CD4-positive, alpha-beta memory T cell (primary cell): ENCODE measurements at regions not wholly inside any gene's neighbourhood (a gene's known extent, or its start where the extent isn't known, plus 50 kb on each side); places are given as distances from the start of the nearest gene placed in this dataset.

Source experiments
- CTCF ChIA-PET: fragments of 350-600 bp; sonication (Branson Sonifier 250); formaldehyde crosslinking; loops from one replicate; lab custom pipeline; 2021; ENCODE audit warnings: inconsistent platforms; ENCODE audit not compliant: partially characterized antibody; lab: Charles Lee
- POLR2A ChIA-PET: fragments of 350-600 bp; sonication (Branson Sonifier 250); formaldehyde crosslinking; loops from one replicate; lab custom pipeline; 2021; ENCODE audit not compliant: partially characterized antibody; lab: Charles Lee
- DNase-seq, 5 donors: peaks; one replicate each; pipeline versions ENCODE4 v3.0.0 to v3.0.0-alpha.2; 2020 to 2022; ENCODE audit warnings: mixed read lengths in 1 of 5
- H3K27ac ChIP-seq: one replicate; pipeline ENCODE4 v1.7.0; 2013; ENCODE audit warnings: low read depth, low read length
- H3K27me3 ChIP-seq: 2 replicates; pipeline ENCODE4 v1.7.0; 2013; ENCODE audit warnings: mild to moderate bottlenecking, low read length, moderate library complexity; ENCODE audit not compliant: insufficient read depth
- H3K36me3 ChIP-seq: 2 replicates; pipeline ENCODE4 v1.7.0; 2013; ENCODE audit warnings: mild to moderate bottlenecking, low read length, moderate library complexity; ENCODE audit not compliant: insufficient read depth
- H3K4me1 ChIP-seq: 2 replicates; pipeline ENCODE4 v1.7.0; 2013; ENCODE audit warnings: mild to moderate bottlenecking, low read length, moderate library complexity; ENCODE audit not compliant: insufficient read depth
- H3K4me3 ChIP-seq, 2 donors: one replicate each; pipeline ENCODE4 v1.7.0; 2013; ENCODE audit warnings: low read length in 2 of 2, mild to moderate bottlenecking in 1 of 2
- H3K9me3 ChIP-seq, 2 donors: one replicate each; pipeline ENCODE4 v1.7.0; 2013; ENCODE audit warnings: low read length in 2 of 2, control low read depth in 1 of 2; ENCODE audit not compliant: control insufficient read depth in 1 of 2
- H3K27ac Mint-ChIP-seq, 7 donors: one replicate each; pipeline ENCODE4 v1.8.0; 2020 to 2021; ENCODE audit warnings: mixed read lengths in 7 of 7, mild to moderate bottlenecking in 6 of 7, inconsistent platforms in 3 of 7, moderate library complexity in 3 of 7
- H3K27me3 Mint-ChIP-seq, 2 donors: one replicate each; pipeline ENCODE4 v1.8.0; 2020 to 2021; ENCODE audit warnings: mixed read lengths in 2 of 2
- H3K36me3 Mint-ChIP-seq, 2 donors: one replicate each; pipeline ENCODE4 v1.8.0; 2020 to 2021; ENCODE audit warnings: mixed read lengths in 2 of 2, inconsistent platforms in 1 of 2, mild to moderate bottlenecking in 1 of 2
- H3K4me1 Mint-ChIP-seq, 4 donors: one replicate each; pipeline ENCODE4 v1.8.0; 2020 to 2021; ENCODE audit warnings: mixed read lengths in 4 of 4, mild to moderate bottlenecking in 1 of 4
- H3K4me3 Mint-ChIP-seq, 8 donors: one replicate each; pipeline ENCODE4 v1.8.0; 2020 to 2021; ENCODE audit warnings: mixed read lengths in 8 of 8, mild to moderate bottlenecking in 7 of 8, moderate library complexity in 6 of 8, inconsistent platforms in 3 of 8
- H3K9me3 Mint-ChIP-seq, 8 donors: one replicate each; pipeline ENCODE4 v1.8.0; 2020 to 2021; ENCODE audit warnings: mixed read lengths in 8 of 8, mild to moderate bottlenecking in 5 of 8, inconsistent platforms in 3 of 8, moderate library complexity in 1 of 8
- intact Hi-C: fragments of 100-400 bp; cut with micrococcal nuclease; formaldehyde crosslinking; loops from one replicate; pipeline ENCODE4 v1.15.1; 2023

DNA sequence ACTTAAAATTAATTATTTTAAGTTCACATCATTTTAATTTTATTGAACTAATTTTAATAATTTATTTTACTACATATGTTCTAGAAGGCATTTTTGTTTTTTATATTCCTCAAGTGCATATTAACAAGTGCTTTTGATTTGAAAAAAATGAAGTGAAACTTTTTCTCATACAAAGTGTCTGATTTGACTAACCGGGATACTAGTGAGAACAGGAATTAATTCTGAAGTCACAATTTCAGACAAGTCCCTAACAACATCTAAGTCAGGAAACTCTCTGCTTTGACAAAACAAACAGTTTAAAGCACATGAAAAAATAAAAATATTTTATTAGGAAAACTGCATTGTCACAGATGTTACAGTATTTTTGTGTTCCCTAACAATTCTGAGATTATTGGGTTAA is 1166.3 kb upstream of the CITED2 start:
- Histone ChIP-seq H3K36me3 (no peaks in the 10 kb centered on the region), H3K4me1 (no peaks in the 10 kb centered on the region), H3K4me3 (no peak overlapping the region), H3K27me3 (no peaks in the 10 kb centered on the region), H3K9me3 (no peaks in the 10 kb centered on the region), H3K27ac (no peak overlapping the region)
- no peak for DNase-seq
- Mint-ChIP-seq H3K36me3 (no peaks in the 10 kb centered on the region), H3K9me3 (peaks cover 0 to 2% (median 0%) of the 10 kb centered on the region in 8 donors), H3K27me3 (no peaks in the 10 kb centered on the region), H3K4me3 (no peak overlapping the region), H3K4me1 (no peaks in the 10 kb centered on the region), H3K27ac (no peak overlapping the region)
- ChIA-PET POLR2A (no interaction called here), CTCF (no interaction called here)
- intact Hi-C loops: no loop called here

- CTCF ChIA-PET: no interaction called here
- Histone ChIP-seq H3K36me3 (no peaks in the 10 kb centered on the region), H3K27me3 (no peaks in the 10 kb centered on the region), H3K4me3 (no peak overlapping the region), H3K27ac (no peak overlapping the region), H3K4me1 (no peaks in the 10 kb centered on the region), H3K9me3 (no peaks in the 10 kb centered on the region)
- DNase-seq: no peak
- Mint-ChIP-seq H3K9me3 (peaks cover 0 to 10% (median 1%) of the 10 kb centered on the region in 8 donors), H3K27me3 (no peaks in the 10 kb centered on the region), H3K27ac (no peak overlapping the region), H3K4me3 (no peak overlapping the region), H3K36me3 (no peaks in the 10 kb centered on the region), H3K4me1 (no peaks in the 10 kb centered on the region)
- POLR2A ChIA-PET: no interaction called here
- intact Hi-C loops: no loop called here
Observed at GRCh38 chr6:140538926-140539325, 1164.5 kb upstream of the CITED2 start.

DNA sequence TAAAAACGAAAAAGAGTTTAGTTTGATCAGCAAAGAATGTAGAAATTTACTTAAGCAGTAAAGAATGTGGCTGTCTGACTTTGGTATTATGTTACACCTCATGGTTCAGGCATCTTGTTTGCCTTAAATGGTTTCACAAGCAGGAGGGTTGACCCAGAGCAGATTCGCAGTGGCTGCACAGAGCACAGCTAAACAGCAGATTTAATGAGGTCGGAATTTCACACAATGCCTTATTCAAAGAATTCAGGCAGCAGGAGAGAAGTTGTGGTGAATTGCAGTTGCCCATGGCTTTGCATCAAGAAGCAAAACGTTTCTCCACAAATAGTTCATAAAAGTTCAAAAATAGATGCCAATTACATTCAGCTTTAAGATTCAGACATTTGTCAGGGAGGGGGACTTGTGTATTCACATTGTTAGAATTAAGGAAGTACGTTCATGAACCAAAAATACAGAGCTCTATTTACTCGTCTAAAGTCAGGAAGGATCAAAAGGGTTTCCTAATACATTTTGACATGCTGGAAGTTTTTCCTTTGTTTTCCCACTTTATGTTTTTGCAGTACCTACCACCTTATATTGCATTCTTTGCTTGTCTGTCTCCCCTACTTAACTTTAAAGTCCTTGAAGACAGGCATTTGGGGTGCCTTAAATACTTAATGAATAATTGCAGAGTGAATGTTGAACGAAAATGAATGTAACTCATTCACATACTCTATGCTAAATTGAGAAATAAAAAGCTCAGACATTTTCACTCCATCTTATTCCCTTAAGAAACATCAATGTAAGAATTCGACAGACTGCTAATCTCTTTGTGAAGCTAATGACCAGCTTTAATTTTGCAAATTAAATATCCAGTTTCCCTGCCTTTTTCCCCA is 1163.6 kb upstream of the CITED2 start:
- Histone ChIP-seq H3K27ac (no peak overlapping the region), H3K4me3 (no peak overlapping the region), H3K36me3 (no peaks in the 10 kb centered on the region), H3K27me3 (no peaks in the 10 kb centered on the region), H3K9me3 (no peaks in the 10 kb centered on the region), H3K4me1 (no peaks in the 10 kb centered on the region)
- no peak for DNase-seq
- Mint-ChIP-seq H3K36me3 (no peaks in the 10 kb centered on the region), H3K4me1 (no peaks in the 10 kb centered on the region), H3K4me3 (no peak overlapping the region), H3K27me3 (no peaks in the 10 kb centered on the region), H3K27ac (no peak overlapping the region), H3K9me3 (peaks cover 0 to 13% (median 1%) of the 10 kb centered on the region in 8 donors)
- intact Hi-C loops: no loop called here
- ChIA-PET POLR2A (no interaction called here), CTCF (no interaction called here)

GRCh38 chr6:140537211-140537610 is 1162.8 kb upstream of the CITED2 start:
- intact Hi-C loops: no loop called here

GRCh38 chr6:140535511-140535910 is 1161.1 kb upstream of the CITED2 start:
- no peaks in the 10 kb centered on the region for H3K27me3 Mint-ChIP-seq
- no peaks in the 10 kb centered on the region for H3K4me1 Mint-ChIP-seq
- H3K4me3 Mint-ChIP-seq: no peak overlapping the region
- H3K4me3 ChIP-seq: no peak overlapping the region
- peaks cover 0 to 13% (median 1%) of the 10 kb centered on the region in 8 donors for H3K9me3 Mint-ChIP-seq
- no peak for DNase-seq
- intact Hi-C loops: no loop called here
- H3K27ac ChIP-seq: no peak overlapping the region
- ChIA-PET POLR2A (no interaction called here), CTCF (no interaction called here)
- no peaks in the 10 kb centered on the region for H3K36me3 Mint-ChIP-seq
- H3K27me3 ChIP-seq: no peaks in the 10 kb centered on the region
- no peaks in the 10 kb centered on the region for H3K9me3 ChIP-seq
- no peak overlapping the region for H3K27ac Mint-ChIP-seq
- no peaks in the 10 kb centered on the region for H3K4me1 ChIP-seq
- no peaks in the 10 kb centered on the region for H3K36me3 ChIP-seq

More at GRCh38 chr6:140537211-140537610, 1162.8 kb upstream of the CITED2 start:
- no peaks in the 10 kb centered on the region for H3K36me3 Mint-ChIP-seq
- H3K27me3 ChIP-seq: no peaks in the 10 kb centered on the region
- H3K4me3 Mint-ChIP-seq: no peak overlapping the region
- no peaks in the 10 kb centered on the region for H3K27me3 Mint-ChIP-seq
- no peak overlapping the region for H3K4me3 ChIP-seq
- H3K4me1 Mint-ChIP-seq: no peaks in the 10 kb centered on the region
- no peaks in the 10 kb centered on the region for H3K4me1 ChIP-seq
- no peaks in the 10 kb centered on the region for H3K9me3 ChIP-seq
- DNase-seq: no peak
- H3K27ac Mint-ChIP-seq: no peak overlapping the region
- ChIA-PET CTCF (no interaction called here), POLR2A (no interaction called here)
- H3K27ac ChIP-seq: no peak overlapping the region
- peaks cover 0 to 13% (median 1%) of the 10 kb centered on the region in 8 donors for H3K9me3 Mint-ChIP-seq
- H3K36me3 ChIP-seq: no peaks in the 10 kb centered on the region

GRCh38 chr6:140533526-140533925 is 1159.1 kb upstream of the CITED2 start:
- H3K36me3 ChIP-seq: no peaks in the 10 kb centered on the region
- Mint-ChIP-seq H3K4me1 (no peaks in the 10 kb centered on the region), H3K36me3 (no peaks in the 10 kb centered on the region), H3K27me3 (no peaks in the 10 kb centered on the region), H3K27ac (no peak overlapping the region), H3K9me3 (peaks cover 0 to 13% (median 1%) of the 10 kb centered on the region in 8 donors), H3K4me3 (no peak overlapping the region)
- DNase-seq: no peak
- intact Hi-C loops: no loop called here
- H3K9me3 ChIP-seq: no peaks in the 10 kb centered on the region
- ChIA-PET CTCF (no interaction called here), POLR2A (no interaction called here)
- H3K27me3 ChIP-seq: no peaks in the 10 kb centered on the region
- H3K27ac ChIP-seq: no peak overlapping the region
- no peak overlapping the region for H3K4me3 ChIP-seq
- no peaks in the 10 kb centered on the region for H3K4me1 ChIP-seq

DNA sequence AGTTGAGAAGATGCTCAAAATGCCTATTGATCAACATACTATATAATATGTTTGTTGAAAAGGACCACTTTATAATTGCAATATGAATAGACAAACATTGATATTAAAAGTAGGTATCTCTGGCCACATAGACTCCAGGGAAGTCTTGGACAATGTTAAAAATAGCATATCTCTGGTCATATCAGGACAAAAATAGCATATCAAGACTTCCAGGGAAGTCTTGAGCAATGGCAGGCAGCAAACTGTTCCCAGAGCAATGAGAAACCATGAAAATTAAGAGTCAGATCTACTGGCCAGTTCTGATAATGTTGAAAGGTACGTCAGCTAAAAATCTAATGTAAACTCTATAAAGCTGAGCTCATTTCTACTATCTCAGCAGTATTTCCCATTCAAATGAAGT is 1130.3 kb upstream of the CITED2 start:
- H3K27me3 ChIP-seq: no peaks in the 10 kb centered on the region
- intact Hi-C loops: no loop called here
- no peak overlapping the region for H3K27ac Mint-ChIP-seq
- no peaks in the 10 kb centered on the region for H3K4me1 Mint-ChIP-seq
- CTCF ChIA-PET: no interaction called here
- H3K27ac ChIP-seq: no peak overlapping the region
- peaks cover 0 to 3% of the 10 kb centered on the region in 2 donors for H3K27me3 Mint-ChIP-seq
- no peaks in the 10 kb centered on the region for H3K9me3 ChIP-seq
- H3K36me3 Mint-ChIP-seq: no peaks in the 10 kb centered on the region
- no peaks in the 10 kb centered on the region for H3K9me3 Mint-ChIP-seq
- POLR2A ChIA-PET: no interaction called here
- no peaks in the 10 kb centered on the region for H3K4me1 ChIP-seq
- H3K4me3 ChIP-seq: no peak overlapping the region
- H3K36me3 ChIP-seq: no peaks in the 10 kb centered on the region
- H3K4me3 Mint-ChIP-seq: no peak overlapping the region
- DNase-seq: no peak
